GM10248 (cell line): ENCODE measurements at regions not wholly inside any gene's neighbourhood (a gene's known extent, or its start where the extent isn't known, plus 50 kb on each side); places are given as distances from the start of the nearest gene placed in this dataset.

Experiments used
- CTCF ChIA-PET: fragments of 300-600 bp; sonication (Branson Sonifier 250); formaldehyde crosslinking; extraction: SDS; loops from one replicate; lab custom pipeline; 2021; ENCODE audit warnings: antibody characterized with exemption; lab: Yijun Ruan, JAX
- POLR2A ChIA-PET: fragments of 350-650 bp; sonication (Branson Sonifier 250); formaldehyde crosslinking; extraction: SDS; loops from one replicate; lab custom pipeline; 2020; ENCODE audit warnings: antibody characterized with exemption; lab: Yijun Ruan, JAX
- DNase-seq: peaks from one replicate; pipeline ENCODE4 v3.0.0; 2012; ENCODE audit errors: extremely low spot score
- TF ChIP-seq, protein P1 (sequence below): IDR thresholded peaks from 2 replicates; pipeline ENCODE4 v1.5.1; 2012; ENCODE audit warnings: mild to moderate bottlenecking, low read depth; ENCODE audit errors: extremely low read depth, missing control alignments, control extremely low read depth

DNA sequence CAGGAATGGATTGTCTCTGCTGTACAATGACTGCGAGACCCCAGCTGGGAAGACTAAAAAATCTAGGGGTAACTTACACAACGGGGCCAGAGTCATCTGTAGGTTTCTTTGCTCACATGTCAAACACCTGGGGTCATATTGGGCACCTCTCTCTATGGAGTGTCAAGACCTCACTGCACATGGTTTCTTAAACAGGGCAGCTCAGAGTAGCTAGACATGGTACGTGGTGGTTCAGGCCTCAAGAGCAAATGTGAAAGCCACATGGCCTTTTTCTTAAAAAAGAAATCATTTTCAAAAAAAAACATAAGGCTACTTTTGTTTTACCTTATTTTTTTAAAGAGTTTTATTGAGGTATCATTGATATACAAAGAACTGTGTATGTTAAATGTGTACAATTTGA, 162.2 kb upstream of the ITGB1 start:
- TF ChIP-seq, protein P1, sequence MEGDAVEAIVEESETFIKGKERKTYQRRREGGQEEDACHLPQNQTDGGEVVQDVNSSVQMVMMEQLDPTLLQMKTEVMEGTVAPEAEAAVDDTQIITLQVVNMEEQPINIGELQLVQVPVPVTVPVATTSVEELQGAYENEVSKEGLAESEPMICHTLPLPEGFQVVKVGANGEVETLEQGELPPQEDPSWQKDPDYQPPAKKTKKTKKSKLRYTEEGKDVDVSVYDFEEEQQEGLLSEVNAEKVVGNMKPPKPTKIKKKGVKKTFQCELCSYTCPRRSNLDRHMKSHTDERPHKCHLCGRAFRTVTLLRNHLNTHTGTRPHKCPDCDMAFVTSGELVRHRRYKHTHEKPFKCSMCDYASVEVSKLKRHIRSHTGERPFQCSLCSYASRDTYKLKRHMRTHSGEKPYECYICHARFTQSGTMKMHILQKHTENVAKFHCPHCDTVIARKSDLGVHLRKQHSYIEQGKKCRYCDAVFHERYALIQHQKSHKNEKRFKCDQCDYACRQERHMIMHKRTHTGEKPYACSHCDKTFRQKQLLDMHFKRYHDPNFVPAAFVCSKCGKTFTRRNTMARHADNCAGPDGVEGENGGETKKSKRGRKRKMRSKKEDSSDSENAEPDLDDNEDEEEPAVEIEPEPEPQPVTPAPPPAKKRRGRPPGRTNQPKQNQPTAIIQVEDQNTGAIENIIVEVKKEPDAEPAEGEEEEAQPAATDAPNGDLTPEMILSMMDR: no peak
- CTCF ChIA-PET: interaction anchor here (0.9 to 2.4 kb wide), 2 partner anchors 13 kb away, joined by 3 to 5 read pairs; no protein-coding TSS in a partner anchor
- POLR2A ChIA-PET: no interaction called here
- DNase-seq: no peak

DNA sequence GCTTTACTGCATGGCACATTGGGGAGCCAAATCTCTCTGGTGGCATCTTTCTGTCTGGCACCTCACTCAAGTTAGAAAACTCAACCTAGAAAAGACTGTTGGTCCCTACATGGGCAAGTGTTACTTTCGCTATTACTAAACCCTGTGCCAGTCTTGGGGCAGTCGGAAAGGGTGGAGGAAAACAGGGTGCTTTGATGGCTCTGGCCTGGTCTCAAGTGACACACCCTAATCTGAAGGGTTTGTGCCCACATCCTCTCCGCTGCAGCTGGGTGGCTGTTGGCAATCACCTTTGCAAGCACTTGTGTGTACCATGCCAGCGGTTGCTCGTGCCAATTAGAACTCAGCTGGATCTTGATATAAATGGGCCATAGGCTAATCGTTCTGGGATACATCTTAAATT, 159.8 kb upstream of the ITGB1 start:
- CTCF ChIA-PET: no interaction called here
- POLR2A ChIA-PET: no interaction called here
- DNase-seq: no peak
- TF ChIP-seq, protein P1: no peak

DNA sequence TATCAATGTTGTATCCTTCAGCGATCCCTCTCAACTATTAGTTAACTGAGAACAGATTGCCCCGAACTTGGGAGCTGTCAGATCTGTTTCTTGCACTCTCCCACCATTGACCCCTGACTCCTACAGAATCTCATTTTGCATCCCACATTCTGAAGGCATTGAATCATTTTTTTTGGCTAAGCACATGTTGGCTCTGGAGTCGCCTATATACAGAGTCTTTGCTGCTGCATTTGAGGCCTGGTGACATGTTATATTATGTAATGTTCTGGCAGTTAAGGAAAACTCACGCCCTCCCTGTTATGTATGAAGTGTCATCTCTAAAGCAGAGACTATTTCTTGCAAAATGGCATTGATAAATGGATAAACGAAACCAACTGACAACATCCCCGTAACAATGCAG, 159.2 kb upstream of the ITGB1 start:
- POLR2A ChIA-PET: no interaction called here
- TF ChIP-seq, protein P1: no peak
- no peak for DNase-seq
- CTCF ChIA-PET: no interaction called here

DNA sequence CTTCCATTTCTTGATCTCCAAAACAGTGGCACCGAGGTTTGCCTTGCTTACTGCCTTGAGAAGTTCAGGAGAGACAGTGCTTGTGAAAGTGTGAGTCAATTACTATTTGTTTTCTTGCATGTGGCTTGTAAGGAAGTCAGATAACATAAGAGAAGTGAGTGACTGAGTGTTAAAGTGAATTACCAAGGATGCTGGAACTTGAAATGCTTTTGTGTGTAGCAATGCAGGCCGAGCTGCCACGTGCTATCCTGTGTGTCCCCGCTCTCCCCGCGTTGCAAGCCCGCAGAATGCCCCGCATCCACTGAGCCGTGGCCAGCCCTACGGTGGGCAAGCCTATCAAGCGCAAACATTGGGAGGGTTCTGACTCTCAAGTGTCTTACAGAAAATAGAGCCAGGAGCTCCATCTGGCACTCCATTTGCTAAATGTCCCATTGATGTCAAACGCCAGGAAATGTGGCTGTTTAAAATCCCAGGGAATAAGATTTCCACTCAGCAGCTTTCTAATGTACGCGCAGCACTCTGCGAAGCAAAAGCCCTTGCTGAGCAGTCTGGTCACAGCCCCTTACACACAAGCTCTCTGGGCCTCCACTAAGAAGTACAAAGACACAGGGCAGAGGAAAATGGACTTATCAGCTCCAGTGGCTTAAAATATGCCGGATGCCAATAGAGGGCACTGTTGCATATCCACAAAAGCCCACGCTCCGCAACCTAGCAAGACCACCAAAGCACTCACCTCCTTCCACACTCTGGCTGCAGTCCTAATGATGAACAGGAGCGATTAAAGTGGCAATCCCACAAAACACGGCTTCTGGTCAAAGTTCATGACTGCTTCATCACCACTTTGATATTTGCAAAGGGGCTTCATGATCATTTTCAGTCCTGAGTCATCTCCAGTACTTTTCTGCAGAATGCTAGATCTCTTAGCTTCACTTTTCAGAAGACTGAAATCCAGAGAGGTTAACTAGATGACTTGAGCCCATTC, 158.0 kb upstream of the ITGB1 start:
- no peak for DNase-seq
- POLR2A ChIA-PET: no interaction called here
- TF ChIP-seq, protein P1: no peak
- CTCF ChIA-PET: interaction anchor here (0.8 kb wide), 2 partner anchors 10 to 11 kb away, joined by 3 to 5 read pairs; no protein-coding TSS in a partner anchor

DNA sequence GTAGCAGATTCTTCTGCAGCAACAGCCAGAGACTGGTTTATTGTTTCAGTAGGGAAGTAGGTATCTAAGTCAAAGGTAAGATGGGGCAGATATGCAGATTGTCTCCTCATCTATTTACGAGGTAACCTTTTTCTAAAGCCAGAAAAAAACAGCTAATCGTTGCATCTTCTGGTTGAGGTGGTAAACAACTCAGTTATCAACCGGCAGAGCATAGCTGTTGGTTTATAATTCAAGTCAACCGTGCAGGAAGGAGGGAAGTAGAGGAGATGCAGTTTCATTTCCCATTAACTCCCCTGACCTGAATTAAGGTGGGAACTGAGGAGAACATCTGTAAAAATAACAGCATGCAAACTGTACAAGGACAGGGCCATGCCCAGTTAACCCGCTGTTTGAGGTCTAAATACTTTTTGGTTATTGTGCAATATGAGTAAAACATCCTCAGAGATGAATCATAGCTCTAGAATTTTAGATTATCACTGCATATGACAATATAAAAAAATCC, 156.5 kb upstream of the ITGB1 start:
- ChIA-PET CTCF (interaction anchor here (1.2 kb wide), 1 partner anchor 14 kb away, joined by 3 read pairs; no protein-coding TSS in a partner anchor), POLR2A (no interaction called here)
- DNase-seq: no peak
- TF ChIP-seq, protein P1: no peak

DNA sequence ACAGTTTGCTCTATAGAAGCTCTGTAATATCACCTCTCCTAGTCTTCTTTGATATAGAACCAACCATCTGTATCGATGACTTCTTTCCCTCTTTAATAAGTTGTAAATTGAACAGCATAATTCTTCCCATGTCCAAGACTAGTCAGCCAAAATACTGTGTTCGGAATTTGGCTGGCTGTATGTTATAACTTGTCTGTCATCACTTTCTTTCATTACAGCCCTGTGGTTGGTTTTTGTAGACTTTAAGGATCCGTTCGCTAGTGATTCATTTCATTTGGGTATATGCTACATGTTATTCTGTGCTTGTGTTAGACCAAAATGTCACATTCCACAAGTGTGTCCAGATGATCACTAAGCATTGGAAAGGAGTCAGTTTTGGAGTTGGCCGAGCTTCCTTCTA, 155.4 kb upstream of the ITGB1 start:
- DNase-seq: no peak
- POLR2A ChIA-PET: no interaction called here
- CTCF ChIA-PET: no interaction called here
- TF ChIP-seq, protein P1: no peak
